ENCODE measurements at regions not wholly inside any gene's neighbourhood (a gene's known extent, or its start where the extent isn't known, plus 50 kb on each side); places are given as distances from the start of the nearest gene placed in this dataset.

DNA sequence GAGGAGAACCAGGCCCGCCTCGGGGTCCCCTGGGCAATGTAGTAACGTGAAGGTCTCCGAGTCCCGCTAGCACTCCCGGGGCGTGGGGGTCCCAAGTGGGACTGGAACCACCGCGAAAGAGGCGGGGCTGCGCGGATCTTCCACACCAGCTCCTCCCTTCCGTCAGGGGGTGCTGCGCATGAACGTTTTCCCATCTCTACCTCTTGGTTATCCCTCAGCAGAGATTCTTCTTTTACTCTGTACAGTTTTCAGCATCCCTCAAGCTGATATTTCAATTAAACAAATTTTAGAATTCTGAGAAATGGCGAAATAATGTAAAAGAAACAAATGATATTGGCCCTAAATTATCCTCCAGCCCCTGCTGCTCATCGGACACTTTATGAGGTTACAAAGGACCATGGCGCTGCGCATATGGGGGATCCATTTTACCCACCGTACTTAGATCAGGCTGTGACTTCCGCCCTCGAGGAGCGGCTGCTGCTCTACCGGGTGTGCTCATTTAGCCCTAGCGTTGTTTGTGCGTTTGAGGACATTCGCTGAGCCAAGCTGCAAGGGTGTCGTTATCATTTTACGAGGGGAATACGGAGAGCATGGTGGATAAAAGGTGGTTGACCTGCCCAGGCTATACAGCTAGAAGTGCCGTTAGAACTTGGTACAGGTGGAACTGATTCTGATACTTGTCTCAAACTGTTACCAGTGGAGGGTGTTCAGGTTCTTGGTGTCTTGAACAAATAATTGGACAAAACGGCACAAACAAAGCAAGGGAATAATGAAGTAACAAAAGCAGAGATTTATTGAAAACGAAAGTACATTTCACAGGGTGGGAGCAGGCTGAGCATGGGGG is 75.2 kb upstream of the CHD6 start (continued):
- TF ChIP-seq, protein P1, sequence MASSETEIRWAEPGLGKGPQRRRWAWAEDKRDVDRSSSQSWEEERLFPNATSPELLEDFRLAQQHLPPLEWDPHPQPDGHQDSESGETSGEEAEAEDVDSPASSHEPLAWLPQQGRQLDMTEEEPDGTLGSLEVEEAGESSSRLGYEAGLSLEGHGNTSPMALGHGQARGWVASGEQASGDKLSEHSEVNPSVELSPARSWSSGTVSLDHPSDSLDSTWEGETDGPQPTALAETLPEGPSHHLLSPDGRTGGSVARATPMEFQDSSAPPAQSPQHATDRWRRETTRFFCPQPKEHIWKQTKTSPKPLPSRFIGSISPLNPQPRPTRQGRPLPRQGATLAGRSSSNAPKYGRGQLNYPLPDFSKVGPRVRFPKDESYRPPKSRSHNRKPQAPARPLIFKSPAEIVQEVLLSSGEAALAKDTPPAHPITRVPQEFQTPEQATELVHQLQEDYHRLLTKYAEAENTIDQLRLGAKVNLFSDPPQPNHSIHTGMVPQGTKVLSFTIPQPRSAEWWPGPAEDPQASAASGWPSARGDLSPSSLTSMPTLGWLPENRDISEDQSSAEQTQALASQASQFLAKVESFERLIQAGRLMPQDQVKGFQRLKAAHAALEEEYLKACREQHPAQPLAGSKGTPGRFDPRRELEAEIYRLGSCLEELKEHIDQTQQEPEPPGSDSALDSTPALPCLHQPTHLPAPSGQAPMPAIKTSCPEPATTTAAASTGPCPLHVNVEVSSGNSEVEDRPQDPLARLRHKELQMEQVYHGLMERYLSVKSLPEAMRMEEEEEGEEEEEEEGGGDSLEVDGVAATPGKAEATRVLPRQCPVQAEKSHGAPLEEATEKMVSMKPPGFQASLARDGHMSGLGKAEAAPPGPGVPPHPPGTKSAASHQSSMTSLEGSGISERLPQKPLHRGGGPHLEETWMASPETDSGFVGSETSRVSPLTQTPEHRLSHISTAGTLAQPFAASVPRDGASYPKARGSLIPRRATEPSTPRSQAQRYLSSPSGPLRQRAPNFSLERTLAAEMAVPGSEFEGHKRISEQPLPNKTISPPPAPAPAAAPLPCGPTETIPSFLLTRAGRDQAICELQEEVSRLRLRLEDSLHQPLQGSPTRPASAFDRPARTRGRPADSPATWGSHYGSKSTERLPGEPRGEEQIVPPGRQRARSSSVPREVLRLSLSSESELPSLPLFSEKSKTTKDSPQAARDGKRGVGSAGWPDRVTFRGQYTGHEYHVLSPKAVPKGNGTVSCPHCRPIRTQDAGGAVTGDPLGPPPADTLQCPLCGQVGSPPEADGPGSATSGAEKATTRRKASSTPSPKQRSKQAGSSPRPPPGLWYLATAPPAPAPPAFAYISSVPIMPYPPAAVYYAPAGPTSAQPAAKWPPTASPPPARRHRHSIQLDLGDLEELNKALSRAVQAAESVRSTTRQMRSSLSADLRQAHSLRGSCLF (CRISPR knock-in tag; IDR thresholded peaks at IDR 0.05; ENCODE audit: borderline replicate concordance) = no peak; the same call in 1 of the 2 replicates
- TF ChIP-seq, protein P2, sequence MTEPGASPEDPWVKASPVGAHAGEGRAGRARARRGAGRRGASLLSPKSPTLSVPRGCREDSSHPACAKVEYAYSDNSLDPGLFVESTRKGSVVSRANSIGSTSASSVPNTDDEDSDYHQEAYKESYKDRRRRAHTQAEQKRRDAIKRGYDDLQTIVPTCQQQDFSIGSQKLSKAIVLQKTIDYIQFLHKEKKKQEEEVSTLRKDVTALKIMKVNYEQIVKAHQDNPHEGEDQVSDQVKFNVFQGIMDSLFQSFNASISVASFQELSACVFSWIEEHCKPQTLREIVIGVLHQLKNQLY (CRISPR knock-in tag; IDR thresholded peaks at IDR 0.05) = peak; percentile 76; the same call in 1 of the 2 replicates
- TF ChIP-seq JDP2 (CRISPR knock-in tag; IDR thresholded peaks at IDR 0.05; ENCODE audit: borderline replicate concordance) (no peak), EEA1 (CRISPR knock-in tag; IDR thresholded peaks at IDR 0.05; ENCODE audit: borderline replicate concordance) (no peak), ZNF569 (CRISPR knock-in tag; IDR thresholded peaks at IDR 0.05; ENCODE audit: borderline replicate concordance) (no peak), MAFF (IDR thresholded peaks at IDR 0.05; ENCODE audit: low read depth, low read length) (0 out of 2 replicates have a peak, but pooled peaks have one; percentile 24), ZNF605 (CRISPR knock-in tag; IDR thresholded peaks at IDR 0.05) (peak; percentile 89), FOXC1 (CRISPR knock-in tag; IDR thresholded peaks at IDR 0.05; ENCODE audit: borderline replicate concordance) (no peak), CAMTA2 (CRISPR knock-in tag; IDR thresholded peaks at IDR 0.05; ENCODE audit: borderline replicate concordance) (no peak), ERF (CRISPR knock-in tag; IDR thresholded peaks at IDR 0.05) (peak; percentile 94), XBP1 (CRISPR knock-in tag; IDR thresholded peaks at IDR 0.05) (peak; percentile 93)
- TF ChIP-seq, protein P3, sequence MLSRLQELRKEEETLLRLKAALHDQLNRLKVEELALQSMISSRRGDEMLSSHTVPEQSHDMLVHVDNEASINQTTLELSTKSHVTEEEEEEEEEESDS (CRISPR knock-in tag; IDR thresholded peaks at IDR 0.05; ENCODE audit: borderline replicate concordance) = 0 out of 2 replicates have a peak, but pooled peaks have one; percentile 20
- TF ChIP-seq, protein P4, sequence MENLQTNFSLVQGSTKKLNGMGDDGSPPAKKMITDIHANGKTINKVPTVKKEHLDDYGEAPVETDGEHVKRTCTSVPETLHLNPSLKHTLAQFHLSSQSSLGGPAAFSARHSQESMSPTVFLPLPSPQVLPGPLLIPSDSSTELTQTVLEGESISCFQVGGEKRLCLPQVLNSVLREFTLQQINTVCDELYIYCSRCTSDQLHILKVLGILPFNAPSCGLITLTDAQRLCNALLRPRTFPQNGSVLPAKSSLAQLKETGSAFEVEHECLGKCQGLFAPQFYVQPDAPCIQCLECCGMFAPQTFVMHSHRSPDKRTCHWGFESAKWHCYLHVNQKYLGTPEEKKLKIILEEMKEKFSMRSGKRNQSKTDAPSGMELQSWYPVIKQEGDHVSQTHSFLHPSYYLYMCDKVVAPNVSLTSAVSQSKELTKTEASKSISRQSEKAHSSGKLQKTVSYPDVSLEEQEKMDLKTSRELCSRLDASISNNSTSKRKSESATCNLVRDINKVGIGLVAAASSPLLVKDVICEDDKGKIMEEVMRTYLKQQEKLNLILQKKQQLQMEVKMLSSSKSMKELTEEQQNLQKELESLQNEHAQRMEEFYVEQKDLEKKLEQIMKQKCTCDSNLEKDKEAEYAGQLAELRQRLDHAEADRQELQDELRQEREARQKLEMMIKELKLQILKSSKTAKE (CRISPR knock-in tag; IDR thresholded peaks at IDR 0.05; ENCODE audit: borderline replicate concordance) = no peak
- TF ChIP-seq, protein P5, sequence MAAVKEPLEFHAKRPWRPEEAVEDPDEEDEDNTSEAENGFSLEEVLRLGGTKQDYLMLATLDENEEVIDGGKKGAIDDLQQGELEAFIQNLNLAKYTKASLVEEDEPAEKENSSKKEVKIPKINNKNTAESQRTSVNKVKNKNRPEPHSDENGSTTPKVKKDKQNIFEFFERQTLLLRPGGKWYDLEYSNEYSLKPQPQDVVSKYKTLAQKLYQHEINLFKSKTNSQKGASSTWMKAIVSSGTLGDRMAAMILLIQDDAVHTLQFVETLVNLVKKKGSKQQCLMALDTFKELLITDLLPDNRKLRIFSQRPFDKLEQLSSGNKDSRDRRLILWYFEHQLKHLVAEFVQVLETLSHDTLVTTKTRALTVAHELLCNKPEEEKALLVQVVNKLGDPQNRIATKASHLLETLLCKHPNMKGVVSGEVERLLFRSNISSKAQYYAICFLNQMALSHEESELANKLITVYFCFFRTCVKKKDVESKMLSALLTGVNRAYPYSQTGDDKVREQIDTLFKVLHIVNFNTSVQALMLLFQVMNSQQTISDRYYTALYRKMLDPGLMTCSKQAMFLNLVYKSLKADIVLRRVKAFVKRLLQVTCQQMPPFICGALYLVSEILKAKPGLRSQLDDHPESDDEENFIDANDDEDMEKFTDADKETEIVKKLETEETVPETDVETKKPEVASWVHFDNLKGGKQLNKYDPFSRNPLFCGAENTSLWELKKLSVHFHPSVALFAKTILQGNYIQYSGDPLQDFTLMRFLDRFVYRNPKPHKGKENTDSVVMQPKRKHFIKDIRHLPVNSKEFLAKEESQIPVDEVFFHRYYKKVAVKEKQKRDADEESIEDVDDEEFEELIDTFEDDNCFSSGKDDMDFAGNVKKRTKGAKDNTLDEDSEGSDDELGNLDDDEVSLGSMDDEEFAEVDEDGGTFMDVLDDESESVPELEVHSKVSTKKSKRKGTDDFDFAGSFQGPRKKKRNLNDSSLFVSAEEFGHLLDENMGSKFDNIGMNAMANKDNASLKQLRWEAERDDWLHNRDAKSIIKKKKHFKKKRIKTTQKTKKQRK (IDR thresholded peaks at IDR 0.05; ENCODE audit: low read length) = no peak
- TF ChIP-seq, protein P6, sequence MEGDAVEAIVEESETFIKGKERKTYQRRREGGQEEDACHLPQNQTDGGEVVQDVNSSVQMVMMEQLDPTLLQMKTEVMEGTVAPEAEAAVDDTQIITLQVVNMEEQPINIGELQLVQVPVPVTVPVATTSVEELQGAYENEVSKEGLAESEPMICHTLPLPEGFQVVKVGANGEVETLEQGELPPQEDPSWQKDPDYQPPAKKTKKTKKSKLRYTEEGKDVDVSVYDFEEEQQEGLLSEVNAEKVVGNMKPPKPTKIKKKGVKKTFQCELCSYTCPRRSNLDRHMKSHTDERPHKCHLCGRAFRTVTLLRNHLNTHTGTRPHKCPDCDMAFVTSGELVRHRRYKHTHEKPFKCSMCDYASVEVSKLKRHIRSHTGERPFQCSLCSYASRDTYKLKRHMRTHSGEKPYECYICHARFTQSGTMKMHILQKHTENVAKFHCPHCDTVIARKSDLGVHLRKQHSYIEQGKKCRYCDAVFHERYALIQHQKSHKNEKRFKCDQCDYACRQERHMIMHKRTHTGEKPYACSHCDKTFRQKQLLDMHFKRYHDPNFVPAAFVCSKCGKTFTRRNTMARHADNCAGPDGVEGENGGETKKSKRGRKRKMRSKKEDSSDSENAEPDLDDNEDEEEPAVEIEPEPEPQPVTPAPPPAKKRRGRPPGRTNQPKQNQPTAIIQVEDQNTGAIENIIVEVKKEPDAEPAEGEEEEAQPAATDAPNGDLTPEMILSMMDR (CRISPR knock-in tag; IDR thresholded peaks at IDR 0.05) = peak; percentile 72
